ENCODE measurements at regions not wholly inside any gene's neighbourhood (a gene's known extent, or its start where the extent isn't known, plus 50 kb on each side); places are given as distances from the start of the nearest gene placed in this dataset.

DNA sequence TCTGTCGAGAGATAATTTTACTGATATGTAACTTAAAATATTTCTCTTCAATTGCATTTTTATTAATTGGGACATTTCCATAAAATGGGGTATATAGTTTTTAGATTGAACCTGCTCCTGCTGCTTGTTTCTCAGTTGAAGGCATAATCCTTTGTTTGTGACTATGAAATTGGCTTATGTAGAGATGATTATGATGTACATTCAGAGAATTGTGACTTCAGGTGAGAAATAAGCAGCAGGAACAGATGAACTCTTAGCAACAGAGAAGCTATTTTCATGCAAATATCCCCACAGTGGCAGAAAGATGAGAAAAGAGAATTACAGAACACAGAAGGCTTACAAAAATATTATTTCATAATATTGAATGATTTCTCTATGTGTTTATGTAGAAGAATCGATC is 1499.5 kb upstream of the ADGRL3 start (continued):
- TF ChIP-seq ZFAT (CRISPR knock-in tag; conservative IDR thresholded peaks at IDR 0.05) (no peak), ZNF724P (CRISPR knock-in tag; IDR thresholded peaks at IDR 0.05; ENCODE audit: borderline replicate concordance) (no peak)
- TF ChIP-seq, protein P1, sequence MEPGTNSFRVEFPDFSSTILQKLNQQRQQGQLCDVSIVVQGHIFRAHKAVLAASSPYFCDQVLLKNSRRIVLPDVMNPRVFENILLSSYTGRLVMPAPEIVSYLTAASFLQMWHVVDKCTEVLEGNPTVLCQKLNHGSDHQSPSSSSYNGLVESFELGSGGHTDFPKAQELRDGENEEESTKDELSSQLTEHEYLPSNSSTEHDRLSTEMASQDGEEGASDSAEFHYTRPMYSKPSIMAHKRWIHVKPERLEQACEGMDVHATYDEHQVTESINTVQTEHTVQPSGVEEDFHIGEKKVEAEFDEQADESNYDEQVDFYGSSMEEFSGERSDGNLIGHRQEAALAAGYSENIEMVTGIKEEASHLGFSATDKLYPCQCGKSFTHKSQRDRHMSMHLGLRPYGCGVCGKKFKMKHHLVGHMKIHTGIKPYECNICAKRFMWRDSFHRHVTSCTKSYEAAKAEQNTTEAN (CRISPR knock-in tag; conservative IDR thresholded peaks at IDR 0.05) = no peak

GRCh38 chr4:59704616-59705015 is 1495.5 kb upstream of the ADGRL3 start:
- no peak for ATAC-seq
- Histone ChIP-seq H4K20me1 (ENCODE audit: insufficient read depth, low read length) (no peaks in the 10 kb centered on the region), H3K4me3 (replicated peaks in 1 of 3; ENCODE audit: insufficient read depth in 1 of 3, low read depth in 2 of 3, low read length in 3 of 3) (no peak overlapping the region), H3K27ac (ENCODE audit: extremely low read length, insufficient read depth, low read length) (no peak overlapping the region), H3K27me3 (ENCODE audit: control insufficient read depth in 1 of 2, insufficient read depth in 2 of 2, low read length in 2 of 2) (no peaks in the 10 kb centered on the region), H3K9ac (ENCODE audit: insufficient read depth, low read depth, low read length) (no peak overlapping the region), H3K36me3 (replicated peaks in 1 of 2; ENCODE audit: control insufficient read depth in 1 of 2, insufficient read depth in 2 of 2, low read length in 2 of 2) (no peaks in the 10 kb centered on the region), H2AFZ (ENCODE audit: low read length) (no peak overlapping the region), H3K9me3 (ENCODE audit: low read length) (no peaks in the 10 kb centered on the region), H3K4me1 (ENCODE audit: insufficient read depth, low read length) (no peaks in the 10 kb centered on the region), H3K79me2 (ENCODE audit: insufficient read depth, low read length) (no peaks in the 10 kb centered on the region), H3K4me2 (ENCODE audit: low read depth, low read length) (no peak overlapping the region)
- in situ Hi-C loops (cut with HindIII; ENCODE audit: extremely low pct_ligation_motif_present, low pct_unique_long_range_greater_than_20kb) = no loop called here
- 36% methylated on average over 5 of the region's 5 CpGs for WGBS (ENCODE audit: low lambda C conversion rate)
- ChIA-PET POLR2A (no interaction called here), CTCF (ENCODE audit: low intra/inter-chr PET ratio, low total read pairs) (no interaction called here)
- intact Hi-C loops (cut with micrococcal nuclease; ENCODE audit: unreplicated experiment) = no loop called here
- TF ChIP-seq ZNF292 (CRISPR knock-in tag; IDR thresholded peaks at IDR 0.05; ENCODE audit: borderline replicate concordance, low read depth) (no peak), CC2D1A (CRISPR knock-in tag; IDR thresholded peaks at IDR 0.05) (no peak), ZNF441 (CRISPR knock-in tag; IDR thresholded peaks at IDR 0.05; ENCODE audit: borderline replicate concordance) (no peak), LBX2 (CRISPR knock-in tag; IDR thresholded peaks at IDR 0.05; ENCODE audit: borderline replicate concordance) (no peak), ZNF383 (CRISPR knock-in tag; IDR thresholded peaks at IDR 0.05; ENCODE audit: borderline replicate concordance) (no peak), ZNF460 (CRISPR knock-in tag; IDR thresholded peaks at IDR 0.05; ENCODE audit: borderline replicate concordance) (no peak)
- DNase-seq (ENCODE audit: low spot score) = no peak
- FAIRE-seq = no peak
- no TSS peak for BruUV-seq (replicated peaks)
